Activated CD8-positive, alpha-beta memory T cell treated with anti-CD3 and anti-CD28 coated beads for 4 hours (primary cell): ENCODE measurements at regions not wholly inside any gene's neighbourhood (a gene's known extent, or its start where the extent isn't known, plus 50 kb on each side); places are given as distances from the start of the nearest gene placed in this dataset.
"Not testable (repeated sequence)": the region's sequence is repeated elsewhere in the genome, so short reads cannot be mapped to it uniquely, and the experiment has no call there.

Source experiments
- DNase-seq, 2 donors: peaks; one replicate each; pipeline ENCODE4 v3.0.0-alpha.2; 2020; ENCODE audit warnings: low read depth in 2 of 2

- DNase-seq, result no peak
Measured at GRCh38 chr2:194697439-194697838, 959.6 kb upstream of the SLC39A10 start.

- DNase-seq, result no peak
Measured at GRCh38 chr2:194696690-194697089, 960.3 kb upstream of the SLC39A10 start.

- no peak for DNase-seq
Measured at GRCh38 chr2:194686569-194686968, 970.5 kb upstream of the SLC39A10 start.

- no peak for DNase-seq
Measured at GRCh38 chr2:194674043-194674442, 983.0 kb upstream of the SLC39A10 start.

GRCh38 chr2:194672994-194673393 lies 984.0 kb upstream of the SLC39A10 start:
- no peak for DNase-seq

- no peak for DNase-seq
Measured at GRCh38 chr2:194661431-194661830, 995.6 kb upstream of the SLC39A10 start.

GRCh38 chr2:194639057-194639456 lies 1018.0 kb upstream of the SLC39A10 start:
- DNase-seq, result not testable (repeated sequence)

- DNase-seq, result no peak
Measured at GRCh38 chr2:194621945-194622344, 1035.1 kb upstream of the SLC39A10 start.

- no peak for DNase-seq
Measured at GRCh38 chr2:194619366-194619765, 1037.7 kb upstream of the SLC39A10 start.

- DNase-seq, result no peak
Measured at GRCh38 chr2:194618432-194618831, 1038.6 kb upstream of the SLC39A10 start.

GRCh38 chr2:194616334-194616733 lies 1040.7 kb upstream of the SLC39A10 start:
- no peak for DNase-seq

GRCh38 chr2:194610297-194610696 lies 1046.7 kb upstream of the SLC39A10 start:
- no peak for DNase-seq

GRCh38 chr2:194603429-194603828 lies 1053.6 kb upstream of the SLC39A10 start:
- DNase-seq, result no peak

GRCh38 chr2:194602750-194603149 lies 1054.3 kb upstream of the SLC39A10 start:
- no peak for DNase-seq

- DNase-seq, result no peak
Measured at GRCh38 chr2:194591192-194591591, 1065.8 kb upstream of the SLC39A10 start.

- DNase-seq, result no peak
Measured at GRCh38 chr2:194587739-194588270, 1069.2 kb upstream of the SLC39A10 start.

GRCh38 chr2:194567661-194568017 lies 1089.4 kb upstream of the SLC39A10 start:
- DNase-seq, result no peak

- no peak for DNase-seq
Measured at GRCh38 chr2:194566907-194567660, 1089.9 kb upstream of the SLC39A10 start.

- no peak for DNase-seq
Measured at GRCh38 chr2:194564422-194564821, 1092.6 kb upstream of the SLC39A10 start.

- DNase-seq, result no peak
Measured at GRCh38 chr2:194562329-194562728, 1094.7 kb upstream of the SLC39A10 start.

- no peak for DNase-seq
Measured at GRCh38 chr2:194559964-194560363, 1097.1 kb upstream of the SLC39A10 start.

- DNase-seq, result no peak
Measured at GRCh38 chr2:194559523-194559922, 1097.5 kb upstream of the SLC39A10 start.

- DNase-seq, result no peak
Measured at GRCh38 chr2:194557993-194558392, 1099.0 kb upstream of the SLC39A10 start.

GRCh38 chr2:194556629-194557028 lies 1100.4 kb upstream of the SLC39A10 start:
- DNase-seq, result no peak
